GM12872 (cell line): ENCODE measurements at regions not wholly inside any gene's neighbourhood (a gene's known extent, or its start where the extent isn't known, plus 50 kb on each side); places are given as distances from the start of the nearest gene placed in this dataset.

ENCODE experiments used
- TF ChIP-seq, protein P1 (sequence below): IDR thresholded peaks from 3 replicates; pipeline ENCODE4 v1.5.1; 2011; ENCODE audit warnings: low read depth, mild to moderate bottlenecking, low read length, moderate library complexity; ENCODE audit not compliant: insufficient read depth

DNA sequence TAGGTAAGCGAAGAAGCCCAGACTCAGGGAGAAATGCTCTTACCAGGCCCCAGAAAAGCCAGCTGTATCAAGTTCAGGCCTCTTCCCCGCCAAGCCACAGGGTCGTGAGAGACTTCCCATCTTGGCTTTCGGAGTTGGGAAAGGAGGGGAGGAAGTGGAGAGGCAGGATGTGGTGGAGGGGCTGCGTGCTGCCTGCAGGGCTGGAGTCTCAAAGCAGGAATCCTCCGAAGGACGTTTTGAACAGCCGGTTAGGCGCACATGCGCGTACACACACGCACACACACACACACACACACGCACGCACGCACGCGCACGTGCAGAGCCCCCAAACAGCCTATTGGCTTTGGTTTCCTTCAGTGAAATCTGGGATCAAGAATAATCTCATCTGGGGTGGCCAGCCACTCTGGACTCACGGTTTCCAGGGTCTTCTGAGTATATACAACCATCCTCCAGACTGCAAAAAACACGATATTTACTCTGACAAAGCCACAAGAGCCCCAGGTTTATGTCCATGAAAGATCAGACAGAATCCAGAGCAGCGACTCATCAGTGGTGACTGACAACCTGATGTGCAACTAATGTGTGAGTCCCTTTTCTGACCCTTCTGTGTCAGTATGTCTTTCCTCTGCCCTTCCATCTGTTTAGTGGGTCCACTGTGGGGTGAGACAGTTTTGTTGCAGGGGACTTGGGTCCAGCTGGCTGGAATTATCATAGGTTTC is 115.0 kb upstream of the ZNF438 start:
- TF ChIP-seq, protein P1, sequence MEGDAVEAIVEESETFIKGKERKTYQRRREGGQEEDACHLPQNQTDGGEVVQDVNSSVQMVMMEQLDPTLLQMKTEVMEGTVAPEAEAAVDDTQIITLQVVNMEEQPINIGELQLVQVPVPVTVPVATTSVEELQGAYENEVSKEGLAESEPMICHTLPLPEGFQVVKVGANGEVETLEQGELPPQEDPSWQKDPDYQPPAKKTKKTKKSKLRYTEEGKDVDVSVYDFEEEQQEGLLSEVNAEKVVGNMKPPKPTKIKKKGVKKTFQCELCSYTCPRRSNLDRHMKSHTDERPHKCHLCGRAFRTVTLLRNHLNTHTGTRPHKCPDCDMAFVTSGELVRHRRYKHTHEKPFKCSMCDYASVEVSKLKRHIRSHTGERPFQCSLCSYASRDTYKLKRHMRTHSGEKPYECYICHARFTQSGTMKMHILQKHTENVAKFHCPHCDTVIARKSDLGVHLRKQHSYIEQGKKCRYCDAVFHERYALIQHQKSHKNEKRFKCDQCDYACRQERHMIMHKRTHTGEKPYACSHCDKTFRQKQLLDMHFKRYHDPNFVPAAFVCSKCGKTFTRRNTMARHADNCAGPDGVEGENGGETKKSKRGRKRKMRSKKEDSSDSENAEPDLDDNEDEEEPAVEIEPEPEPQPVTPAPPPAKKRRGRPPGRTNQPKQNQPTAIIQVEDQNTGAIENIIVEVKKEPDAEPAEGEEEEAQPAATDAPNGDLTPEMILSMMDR, result no peak

DNA sequence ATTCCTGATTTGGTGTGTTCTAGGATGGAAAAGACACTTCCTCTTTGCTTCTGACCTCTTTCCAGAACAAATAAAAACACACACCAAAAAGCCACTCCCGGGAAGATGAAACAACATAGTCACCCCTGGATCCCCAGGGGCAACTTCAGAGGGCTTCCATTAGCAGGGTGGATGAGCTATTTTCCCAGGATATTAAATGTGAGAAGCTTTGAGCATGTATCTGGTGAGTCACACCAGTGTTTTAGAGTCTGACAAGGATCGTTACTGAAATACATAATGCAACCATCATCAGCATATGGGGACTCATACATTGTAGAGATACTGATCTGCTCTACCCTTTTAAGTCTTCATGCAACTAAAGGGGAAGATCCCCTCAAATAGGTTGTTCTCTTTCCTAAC is 115.5 kb upstream of the ZNF438 start:
- TF ChIP-seq, protein P1, result no peak

DNA sequence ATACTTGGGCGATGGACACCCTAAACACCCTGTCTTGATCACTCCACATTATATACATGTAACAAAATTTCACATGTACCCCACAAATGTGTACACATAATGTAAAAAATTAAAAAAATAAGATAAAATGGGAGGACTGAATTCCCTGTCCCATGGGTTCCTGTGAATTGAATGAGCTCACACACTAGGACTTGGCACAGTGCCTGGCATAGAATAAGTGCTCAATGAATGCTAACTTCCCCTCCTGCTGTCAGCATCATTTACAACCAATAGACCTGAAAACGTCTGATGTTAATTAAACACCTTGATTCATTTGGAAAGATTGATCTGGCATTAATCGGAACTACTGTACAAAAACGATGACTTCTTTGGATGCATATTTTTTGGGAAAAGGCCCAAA is 117.3 kb upstream of the ZNF438 start:
- TF ChIP-seq, protein P1, result no peak

DNA sequence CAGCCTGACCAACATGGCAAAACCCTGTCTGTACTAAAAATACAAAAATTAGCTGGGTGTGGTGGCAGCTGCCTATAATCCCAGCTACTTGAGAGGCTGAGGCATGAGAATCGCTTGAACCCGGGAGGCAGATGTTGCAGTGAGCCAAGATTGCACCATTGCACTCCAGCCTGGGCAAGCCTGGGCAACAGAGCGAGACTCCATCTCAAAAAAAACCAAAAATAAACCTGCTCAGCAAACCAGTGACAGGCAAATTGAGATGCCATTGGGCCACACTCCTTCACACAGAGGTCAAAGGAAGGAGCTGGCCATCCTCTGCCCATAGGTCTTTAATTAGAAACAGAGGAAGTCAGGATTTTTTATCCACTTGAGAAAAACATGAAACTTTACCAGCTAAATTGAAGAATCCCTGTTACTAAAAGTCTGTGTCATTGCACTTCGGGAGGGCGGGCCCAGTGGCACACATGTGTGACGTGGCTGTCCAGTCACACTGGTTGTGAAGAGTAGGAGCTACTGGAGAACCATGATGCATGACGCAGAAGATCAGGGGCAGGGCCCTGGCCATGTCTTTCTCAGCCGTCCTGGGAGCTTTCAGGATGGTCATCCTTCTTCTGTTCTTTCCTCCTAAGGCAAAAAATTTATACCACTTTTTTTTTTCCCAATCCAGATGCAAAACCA is 118.3 kb upstream of the ZNF438 start:
- TF ChIP-seq, protein P1, result no peak

DNA sequence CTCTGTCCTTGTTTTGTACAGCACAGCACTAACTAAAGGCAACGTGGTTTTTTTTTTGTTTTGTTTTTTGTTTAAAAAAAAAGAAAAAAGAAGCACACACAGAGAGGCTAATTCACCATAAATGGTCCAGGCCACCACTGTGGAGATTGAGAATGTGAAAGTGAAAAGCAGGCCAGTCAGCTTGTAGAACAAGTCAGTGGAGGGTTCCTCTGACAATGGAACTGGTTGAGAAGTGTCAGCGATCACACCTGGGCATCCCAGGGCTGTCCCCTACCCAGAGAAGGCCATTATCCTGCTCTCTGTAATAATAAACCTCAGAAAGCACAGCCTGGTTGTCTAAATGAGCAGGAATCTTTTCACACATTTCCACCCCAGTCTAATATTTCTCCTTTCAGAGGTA is 119.6 kb upstream of the ZNF438 start:
- TF ChIP-seq, protein P1, result no peak

DNA sequence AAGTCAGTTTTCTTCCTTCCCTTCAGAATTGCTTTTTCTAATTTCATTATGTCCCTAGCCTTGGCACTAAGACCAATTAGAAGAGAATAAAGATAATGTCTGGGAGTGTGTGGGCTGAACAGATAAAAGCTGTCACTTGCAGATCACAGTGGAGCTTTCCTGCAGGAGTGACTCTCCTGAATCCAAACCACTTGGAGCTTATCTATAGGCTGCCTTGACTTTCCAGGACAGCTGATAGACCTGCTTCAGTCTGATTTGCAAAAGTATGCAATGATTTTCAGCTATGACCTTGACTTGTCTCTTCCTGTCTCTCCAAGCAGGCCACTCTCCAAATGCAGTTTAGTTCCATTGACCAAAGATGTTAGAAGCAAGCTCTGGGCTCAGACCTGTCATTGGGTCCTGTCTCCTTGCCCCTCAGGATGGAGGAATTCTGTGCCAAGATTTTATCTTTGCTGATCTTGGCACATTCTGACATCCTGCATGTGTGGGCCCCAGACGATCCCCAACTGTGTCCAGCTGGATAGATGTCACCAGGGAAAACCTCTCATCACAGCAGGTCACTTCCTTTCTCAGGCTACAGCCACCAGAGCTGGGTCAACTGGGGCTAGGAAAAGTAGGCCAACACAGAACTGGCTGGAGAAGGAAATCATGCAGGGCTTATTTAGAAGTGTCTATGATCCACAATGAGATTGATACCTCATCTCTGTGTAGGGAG is 120.9 kb upstream of the ZNF438 start:
- TF ChIP-seq, protein P1, result no peak

DNA sequence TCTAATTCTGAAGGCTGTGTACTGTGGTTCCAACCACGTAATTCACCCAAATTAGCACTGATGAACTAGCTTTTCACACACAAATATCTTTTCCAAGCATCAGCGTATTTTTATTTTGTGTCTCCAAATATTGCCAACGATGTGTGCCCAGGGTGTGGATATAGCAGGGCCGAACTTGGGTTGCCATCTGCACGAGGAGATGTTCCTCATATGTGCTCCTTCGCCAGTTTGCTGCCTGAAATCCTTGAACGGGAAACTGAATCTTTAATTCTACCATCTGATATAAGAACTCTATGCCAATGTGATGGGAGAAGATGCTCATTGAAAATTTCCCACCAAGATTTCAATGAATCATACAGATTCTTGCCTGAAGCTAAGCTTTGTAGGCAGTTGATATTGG is 121.5 kb upstream of the ZNF438 start:
- TF ChIP-seq, protein P1, result no peak
